Smooth muscle cell (in vitro differentiated cells): ENCODE measurements at regions not wholly inside any gene's neighbourhood (a gene's known extent, or its start where the extent isn't known, plus 50 kb on each side); places are given as distances from the start of the nearest gene placed in this dataset.

Experiments
- DNase-seq: peaks from one replicate; lab custom pipeline; 2025; ENCODE audit not compliant: unreplicated experiment; lab: John Stamatoyannopoulos, UW
- H2AFZ ChIP-seq: fragments of 200-600 bp; sonication (generic); 2 replicates; pipeline ENCODE4 v1.6.0; 2016; ENCODE audit warnings: antibody characterized with exemption, low read depth, mild to moderate bottlenecking
- H3F3A ChIP-seq: fragments of 200-600 bp; sonication (generic); 2 replicates; pipeline ENCODE4 v1.6.0; 2017; ENCODE audit warnings: antibody characterized with exemption, low read depth
- H3K27ac ChIP-seq: fragments of 200-600 bp; sonication (generic); 2 replicates; pipeline ENCODE4 v1.5.1; 2016; ENCODE audit warnings: low read depth, mild to moderate bottlenecking
- H3K27me3 ChIP-seq: fragments of 200-600 bp; sonication (generic); 2 replicates; pipeline ENCODE4 v1.6.1; 2016; ENCODE audit warnings: low read depth, mild to moderate bottlenecking
- H3K36me3 ChIP-seq: fragments of 200-600 bp; sonication (generic); 2 replicates; pipeline ENCODE4 v1.5.1; 2016; ENCODE audit warnings: low read depth
- H3K4me1 ChIP-seq: fragments of 200-600 bp; sonication (generic); 2 replicates; pipeline ENCODE4 v1.5.1; 2016; ENCODE audit warnings: low read depth
- H3K4me2 ChIP-seq: fragments of 200-600 bp; sonication (generic); 2 replicates; pipeline ENCODE4 v1.6.0; 2016; ENCODE audit warnings: mild to moderate bottlenecking
- H3K4me3 ChIP-seq: fragments of 200-600 bp; sonication (generic); 2 replicates; pipeline ENCODE4 v1.5.1; 2016; ENCODE audit warnings: mild to moderate bottlenecking
- H3K79me2 ChIP-seq: fragments of 200-600 bp; sonication (generic); 2 replicates; pipeline ENCODE4 v1.6.0; 2016; ENCODE audit warnings: low read depth, mild to moderate bottlenecking
- H3K9ac ChIP-seq: fragments of 200-600 bp; sonication (generic); 2 replicates; pipeline ENCODE4 v1.6.0; 2016; ENCODE audit warnings: low read depth
- H3K9me3 ChIP-seq: fragments of 200-600 bp; sonication (generic); replicated peaks from 2 replicates; pipeline ENCODE4 v1.5.1; 2016; ENCODE audit warnings: low read depth
- H4K20me1 ChIP-seq: fragments of 200-600 bp; sonication (generic); 2 replicates; pipeline ENCODE4 v1.6.0; 2016; ENCODE audit warnings: low read depth
- WGBS: methylation state at CpG from one replicate; pipeline ENCODE4 v1.1.7; 2016; ENCODE audit warnings: low lambda C conversion rate; 5-methylcytosine and 5-hydroxymethylcytosine counted together
- TF ChIP-seq, protein P1 (sequence below): fragments of 200-600 bp; sonication (generic); IDR thresholded peaks from 2 replicates; pipeline ENCODE4 v1.5.1; 2017; ENCODE audit warnings: borderline replicate concordance, mild to moderate bottlenecking, antibody characterized with exemption; ENCODE audit not compliant: insufficient read depth, poor library complexity, severe bottlenecking

DNA sequence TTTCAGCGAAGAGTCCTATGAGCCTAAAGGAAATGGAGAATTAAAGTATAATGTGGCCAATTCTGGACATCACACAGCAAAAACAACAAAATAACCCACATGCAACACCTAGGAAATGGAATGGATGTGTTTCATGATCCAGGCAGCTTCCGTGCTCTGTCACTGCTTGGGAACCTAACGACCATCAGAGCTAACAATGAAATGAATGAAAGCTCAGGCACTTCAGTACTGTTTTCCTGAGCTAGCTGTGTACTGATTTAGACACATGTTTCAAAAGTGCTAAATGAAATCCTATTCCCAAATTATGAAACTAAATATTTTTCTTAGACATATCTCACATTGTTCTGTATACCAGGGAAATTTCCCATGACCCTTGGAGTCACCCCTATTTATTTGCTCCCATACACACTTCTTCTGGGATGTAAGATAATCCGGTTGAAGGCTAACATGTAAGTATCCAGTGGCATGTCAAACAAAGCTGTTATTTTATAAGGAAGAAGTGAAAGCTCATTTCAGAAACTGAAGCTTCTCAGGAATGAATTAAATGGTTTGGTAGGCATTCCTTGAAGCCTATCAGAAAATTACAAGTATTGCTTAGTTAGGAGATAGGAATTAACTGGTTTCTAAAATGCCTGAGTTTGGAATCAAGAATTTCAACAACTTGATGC lies 108.5 kb upstream of the RND3 start:
- Histone ChIP-seq H3K9me3 (no peaks in the 10 kb centered on the region), H4K20me1 (no peaks in the 10 kb centered on the region), H3K9ac (no peak overlapping the region), H3K36me3 (no peaks in the 10 kb centered on the region), H3K79me2 (no peaks in the 10 kb centered on the region), H3K27me3 (no peaks in the 10 kb centered on the region), H3K27ac (no peak overlapping the region), H3K4me3 (no peak overlapping the region), H3K4me2 (no peak overlapping the region), H3K4me1 (no peaks in the 10 kb centered on the region), H2AFZ (peak overlapping the region; percentile 16), H3F3A (no peaks in the 10 kb centered on the region)
- no peak for DNase-seq
- 91% methylated on average over 4 of the region's 4 CpGs for WGBS
- TF ChIP-seq, protein P1, sequence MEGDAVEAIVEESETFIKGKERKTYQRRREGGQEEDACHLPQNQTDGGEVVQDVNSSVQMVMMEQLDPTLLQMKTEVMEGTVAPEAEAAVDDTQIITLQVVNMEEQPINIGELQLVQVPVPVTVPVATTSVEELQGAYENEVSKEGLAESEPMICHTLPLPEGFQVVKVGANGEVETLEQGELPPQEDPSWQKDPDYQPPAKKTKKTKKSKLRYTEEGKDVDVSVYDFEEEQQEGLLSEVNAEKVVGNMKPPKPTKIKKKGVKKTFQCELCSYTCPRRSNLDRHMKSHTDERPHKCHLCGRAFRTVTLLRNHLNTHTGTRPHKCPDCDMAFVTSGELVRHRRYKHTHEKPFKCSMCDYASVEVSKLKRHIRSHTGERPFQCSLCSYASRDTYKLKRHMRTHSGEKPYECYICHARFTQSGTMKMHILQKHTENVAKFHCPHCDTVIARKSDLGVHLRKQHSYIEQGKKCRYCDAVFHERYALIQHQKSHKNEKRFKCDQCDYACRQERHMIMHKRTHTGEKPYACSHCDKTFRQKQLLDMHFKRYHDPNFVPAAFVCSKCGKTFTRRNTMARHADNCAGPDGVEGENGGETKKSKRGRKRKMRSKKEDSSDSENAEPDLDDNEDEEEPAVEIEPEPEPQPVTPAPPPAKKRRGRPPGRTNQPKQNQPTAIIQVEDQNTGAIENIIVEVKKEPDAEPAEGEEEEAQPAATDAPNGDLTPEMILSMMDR: no peak

DNA sequence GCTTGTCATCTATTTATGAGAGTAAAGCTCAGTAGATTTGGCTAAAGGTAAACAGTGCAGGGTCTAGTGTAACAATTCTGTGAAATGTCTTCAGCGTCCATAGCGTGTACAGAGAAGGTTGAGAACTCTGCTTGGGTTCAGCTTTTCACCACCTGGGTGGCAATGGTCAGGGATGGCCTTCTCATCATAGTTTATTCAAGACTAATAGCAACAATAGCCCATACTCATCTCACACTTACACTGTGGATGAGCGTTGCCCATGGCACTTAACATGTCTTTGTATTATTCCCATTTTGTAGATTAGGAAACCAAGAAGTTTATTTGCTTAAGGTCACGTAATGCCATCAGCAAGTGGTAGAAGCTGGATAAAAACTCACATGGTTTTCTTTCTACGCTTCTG lies 106.8 kb upstream of the RND3 start:
- no peak for DNase-seq
- WGBS: 93% methylated on average over 5 of the region's 5 CpGs
- no peak overlapping the region for H3K4me2 ChIP-seq
- H3K27me3 ChIP-seq: no peaks in the 10 kb centered on the region
- TF ChIP-seq, protein P1: no peak
- H3F3A ChIP-seq: no peaks in the 10 kb centered on the region
- H3K79me2 ChIP-seq: no peaks in the 10 kb centered on the region
- no peaks in the 10 kb centered on the region for H3K4me1 ChIP-seq
- no peak overlapping the region for H2AFZ ChIP-seq
- no peak overlapping the region for H3K9ac ChIP-seq
- H3K4me3 ChIP-seq: no peak overlapping the region
- no peaks in the 10 kb centered on the region for H3K9me3 ChIP-seq
- no peaks in the 10 kb centered on the region for H4K20me1 ChIP-seq
- H3K27ac ChIP-seq: no peak overlapping the region
- no peaks in the 10 kb centered on the region for H3K36me3 ChIP-seq

DNA sequence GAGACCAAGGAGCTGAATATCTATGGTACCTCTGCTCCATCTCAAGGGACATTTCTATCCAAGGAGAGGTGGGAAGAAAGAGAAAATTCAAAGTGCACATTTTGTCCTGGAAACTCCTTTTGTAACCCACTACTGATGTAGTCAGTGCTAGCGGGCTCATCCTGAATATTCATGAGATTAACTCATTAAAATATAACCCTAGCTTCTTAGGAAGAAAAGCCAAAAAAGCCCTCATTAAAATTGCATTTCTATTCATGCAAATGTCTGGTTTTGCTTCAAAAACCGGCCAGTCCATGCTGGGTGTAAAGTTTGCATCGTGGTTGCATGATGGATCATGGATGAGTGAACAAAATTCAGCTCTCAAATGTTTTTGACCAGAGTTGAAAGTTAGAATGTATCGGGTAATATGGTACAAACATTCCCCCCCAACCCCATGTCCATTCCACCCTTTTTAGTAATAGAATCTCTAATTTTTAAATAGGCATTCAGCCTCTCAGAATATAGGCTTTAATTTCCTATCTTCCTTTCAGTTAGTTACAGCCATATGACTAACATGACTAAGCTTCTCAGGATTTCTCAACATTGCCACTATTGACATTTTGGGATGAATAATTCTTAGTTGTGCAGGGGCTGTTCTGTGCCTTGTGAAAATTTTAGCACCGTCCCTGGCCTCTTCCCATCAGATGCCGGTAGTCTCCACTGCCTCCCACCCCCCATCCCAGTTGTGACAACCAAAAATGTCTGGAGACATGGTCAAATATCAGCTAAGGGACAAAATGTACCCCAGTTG lies 104.2 kb upstream of the RND3 start:
- H3K9me3 ChIP-seq: no peaks in the 10 kb centered on the region

More for the DNA sequence above, 104.2 kb upstream of the RND3 start:
- Histone ChIP-seq H3K36me3 (no peaks in the 10 kb centered on the region), H3K9ac (no peak overlapping the region), H3K4me3 (no peak overlapping the region), H3F3A (no peaks in the 10 kb centered on the region), H4K20me1 (no peaks in the 10 kb centered on the region), H3K27me3 (no peaks in the 10 kb centered on the region), H3K4me1 (peaks cover 5% of the 10 kb centered on the region), H3K79me2 (no peaks in the 10 kb centered on the region), H3K27ac (no peak overlapping the region), H2AFZ (no peak overlapping the region), H3K4me2 (no peak overlapping the region)
- 85% methylated on average over 6 of the region's 6 CpGs for WGBS
- TF ChIP-seq, protein P1: no peak
- no peak for DNase-seq
